Fibroblast of the conjunctiva (primary cell): ENCODE measurements at regions not wholly inside any gene's neighbourhood (a gene's known extent, or its start where the extent isn't known, plus 50 kb on each side); places are given as distances from the start of the nearest gene placed in this dataset.

ENCODE experiments used
- DNase-seq: peaks from one replicate; pipeline ENCODE4 v3.0.0-alpha.2; 2010; ENCODE audit warnings: low read depth

GRCh38 chr6:148213366-148213765 is 129.3 kb upstream of the SASH1 start:
- DNase-seq, result no peak

GRCh38 chr6:148214667-148215066 is 128.0 kb upstream of the SASH1 start:
- no peak for DNase-seq

- DNase-seq, result no peak
These were observed 125.6 kb upstream of the SASH1 start for GRCh38 chr6:148217051-148217450.

GRCh38 chr6:148217921-148218320 is 124.7 kb upstream of the SASH1 start:
- DNase-seq, result no peak

GRCh38 chr6:148218542-148219258 is 123.9 kb upstream of the SASH1 start:
- DNase-seq, result no peak

- DNase-seq, result no peak
These were observed 121.2 kb upstream of the SASH1 start for GRCh38 chr6:148221196-148221979.

- DNase-seq, result no peak
These were observed 120.3 kb upstream of the SASH1 start for GRCh38 chr6:148222376-148222775.

GRCh38 chr6:148222846-148223245 is 119.8 kb upstream of the SASH1 start:
- no peak for DNase-seq

- no peak for DNase-seq
These were observed 119.2 kb upstream of the SASH1 start for GRCh38 chr6:148223424-148223842.

GRCh38 chr6:148225871-148226270 is 116.8 kb upstream of the SASH1 start:
- no peak for DNase-seq

GRCh38 chr6:148226284-148226683 is 116.4 kb upstream of the SASH1 start:
- no peak for DNase-seq

GRCh38 chr6:148231572-148231971 is 111.1 kb upstream of the SASH1 start:
- no peak for DNase-seq

- no peak for DNase-seq
These were observed 107.2 kb upstream of the SASH1 start for GRCh38 chr6:148235446-148235845.

GRCh38 chr6:148238713-148239112 is 103.9 kb upstream of the SASH1 start:
- no peak for DNase-seq

- DNase-seq, result no peak
These were observed 103.4 kb upstream of the SASH1 start for GRCh38 chr6:148239215-148239614.

- no peak for DNase-seq
These were observed 102.7 kb upstream of the SASH1 start for GRCh38 chr6:148239801-148240460.

GRCh38 chr6:148240461-148240840 is 102.2 kb upstream of the SASH1 start:
- no peak for DNase-seq

- no peak for DNase-seq
These were observed 101.7 kb upstream of the SASH1 start for GRCh38 chr6:148240861-148241477.

GRCh38 chr6:148242180-148242579 is 100.5 kb upstream of the SASH1 start:
- no peak for DNase-seq

GRCh38 chr6:148244217-148244935 is 98.3 kb upstream of the SASH1 start:
- no peak for DNase-seq

- no peak for DNase-seq
These were observed 95.1 kb upstream of the SASH1 start for GRCh38 chr6:148247386-148248063.
